ENCODE measurements at regions not wholly inside any gene's neighbourhood (a gene's known extent, or its start where the extent isn't known, plus 50 kb on each side); places are given as distances from the start of the nearest gene placed in this dataset.

- no peak for TF ChIP-seq CTCF (IDR thresholded peaks at IDR 0.05; ENCODE audit: low read depth, low read length)
- no peak for DNase-seq (ENCODE audit: extremely low read depth, low read depth)
Observed at GRCh38 chr1:38134294-38134755, 87.7 kb upstream of the POU3F1 start.

GRCh38 chr1:38133756-38134155, 87.2 kb upstream of the POU3F1 start:
- DNase-seq (ENCODE audit: extremely low read depth, low read depth), result no peak
- TF ChIP-seq CTCF (IDR thresholded peaks at IDR 0.05; ENCODE audit: low read depth, low read length), result no peak

GRCh38 chr1:38133304-38133703, 86.7 kb upstream of the POU3F1 start:
- no peak for DNase-seq (ENCODE audit: extremely low read depth, low read depth)
- no peak for TF ChIP-seq CTCF (IDR thresholded peaks at IDR 0.05; ENCODE audit: low read depth, low read length)

- DNase-seq (ENCODE audit: extremely low read depth, low read depth), result no peak
- TF ChIP-seq CTCF (IDR thresholded peaks at IDR 0.05; ENCODE audit: low read depth, low read length), result no peak
Observed at GRCh38 chr1:38132681-38133080, 86.1 kb upstream of the POU3F1 start.

- TF ChIP-seq CTCF (IDR thresholded peaks at IDR 0.05; ENCODE audit: low read depth, low read length), result no peak
- no peak for DNase-seq (ENCODE audit: extremely low read depth, low read depth)
Observed at GRCh38 chr1:38131024-38131585, 84.5 kb upstream of the POU3F1 start.

GRCh38 chr1:38129971-38130370, 83.4 kb upstream of the POU3F1 start:
- TF ChIP-seq CTCF (IDR thresholded peaks at IDR 0.05; ENCODE audit: low read depth, low read length), result no peak
- DNase-seq (ENCODE audit: extremely low read depth, low read depth), result no peak

GRCh38 chr1:38129473-38129872, 82.9 kb upstream of the POU3F1 start:
- TF ChIP-seq CTCF (IDR thresholded peaks at IDR 0.05; ENCODE audit: low read depth, low read length), result no peak
- no peak for DNase-seq (ENCODE audit: extremely low read depth, low read depth)

Data from AG09319 (cell line).